HepG2 (cell line): ENCODE measurements at regions not wholly inside any gene's neighbourhood (a gene's known extent, or its start where the extent isn't known, plus 50 kb on each side); places are given as distances from the start of the nearest gene placed in this dataset.

ENCODE experiments used
- ATAC-seq: fragments of 200-7000 bp; cut with Tn5 transposase; 3 replicates; pipeline ENCODE4 v1.9.1; 2020; ENCODE audit warnings: mild to moderate bottlenecking, moderate library complexity
- BruUV-seq: library from RNA; stranded (reverse); fragments of 400-500 nt; replicated peaks from 2 replicates; lab custom pipeline; 2021; lab: Mats Ljungman, UMichigan
- CTCF ChIA-PET: fragments of 300-600 bp; formaldehyde crosslinking; extraction: SDS; loops from one replicate; lab custom pipeline; 2021; ENCODE audit warnings: low total read pairs, inconsistent platforms, low intra/inter-chr PET ratio; lab: Yijun Ruan, JAX
- POLR2A ChIA-PET: fragments of 350-600 bp; sonication (Branson Sonifier 250); formaldehyde crosslinking; loops from one replicate; lab custom pipeline; 2020; ENCODE audit warnings: antibody characterized with exemption, inconsistent platforms; lab: Yijun Ruan, JAX
- DNase-seq: peaks from one replicate; pipeline ENCODE4 v3.0.0-alpha.2; 2015; ENCODE audit warnings: low spot score
- FAIRE-seq: peaks from 3 replicates; lab custom pipeline; 2011; peaks lifted over from hg19 to GRCh38; lab: Jason Lieb, UNC
- H2AFZ ChIP-seq: one replicate; pipeline ENCODE4 v1.6.1; 2011; ENCODE audit warnings: low read length, inconsistent platforms
- H3K27ac ChIP-seq: fragments of 300-600 bp; 3 replicates; pipeline ENCODE4 v1.8.0; 2011; ENCODE audit warnings: mixed run types, mild to moderate bottlenecking, mixed read lengths, low read length, inconsistent platforms; ENCODE audit not compliant: insufficient read depth; ENCODE audit errors: extremely low read length
- H3K27me3 ChIP-seq, 2 experiments: fragments of 200-600 bp in 1 of 2; 2 replicates in 1 of 2; 3 replicates in 1 of 2; pipeline versions ENCODE4 v1.6.0 to v1.8.0; 2011; ENCODE audit warnings: low read length in 2 of 2, mild to moderate bottlenecking in 2 of 2, moderate library complexity in 2 of 2, inconsistent platforms in 1 of 2; ENCODE audit not compliant: insufficient read depth in 2 of 2, control insufficient read depth in 1 of 2
- H3K36me3 ChIP-seq, 2 experiments: fragments of 200-600 bp in 1 of 2; replicated peaks in 1 of 2; 2 replicates in 1 of 2; 3 replicates in 1 of 2; pipeline versions ENCODE4 v1.5.1 to v1.8.0; 2011; ENCODE audit warnings: low read length in 2 of 2, inconsistent platforms in 1 of 2; ENCODE audit not compliant: insufficient read depth in 2 of 2, control insufficient read depth in 1 of 2
- H3K4me1 ChIP-seq: 2 replicates; pipeline ENCODE4 v1.5.1; 2012; ENCODE audit warnings: low read length, inconsistent platforms; ENCODE audit not compliant: insufficient read depth
- H3K4me2 ChIP-seq: 2 replicates; pipeline ENCODE4 v1.6.0; 2011; ENCODE audit warnings: low read depth, low read length, inconsistent platforms
- H3K4me3 ChIP-seq, 3 experiments: fragments of 200-600 bp in 1 of 3; sonication (generic), shearing (Covaris generic) in 1 of 3; replicated peaks in 1 of 3; 2 replicates each; pipeline ENCODE4 v1.5.1; 2011 to 2016; ENCODE audit warnings: low read length in 3 of 3, inconsistent platforms in 2 of 3, low read depth in 2 of 3, mild to moderate bottlenecking in 2 of 3, control low read depth in 1 of 3, mixed read lengths in 1 of 3; ENCODE audit not compliant: insufficient read depth in 1 of 3
- H3K79me2 ChIP-seq: one replicate; pipeline ENCODE4 v1.6.1; 2011; ENCODE audit warnings: low read length, inconsistent platforms; ENCODE audit not compliant: insufficient read depth
- H3K9ac ChIP-seq: 2 replicates; pipeline ENCODE4 v1.6.0; 2011; ENCODE audit warnings: mild to moderate bottlenecking, low read depth, low read length, inconsistent platforms; ENCODE audit not compliant: insufficient read depth
- H3K9me3 ChIP-seq: 2 replicates; pipeline ENCODE4 v1.5.1; 2012; ENCODE audit warnings: mild to moderate bottlenecking, low read length
- H4K20me1 ChIP-seq: 2 replicates; pipeline ENCODE4 v1.6.0; 2011; ENCODE audit warnings: inconsistent platforms, mild to moderate bottlenecking, low read length, moderate library complexity; ENCODE audit not compliant: insufficient read depth
- BRCA1 ChIP-seq: sonication (generic); formaldehyde crosslinking; IDR thresholded peaks from 2 replicates; pipeline ENCODE4 v1.4.0; 2020; ENCODE audit warnings: missing genetic modification reagents
- E2F1 ChIP-seq: sonication (generic); formaldehyde crosslinking; IDR thresholded peaks from 2 replicates; pipeline ENCODE4 v1.5.0; 2020; ENCODE audit warnings: missing genetic modification reagents
- HNRNPL ChIP-seq: fragments of 200-400 bp; formaldehyde crosslinking; IDR thresholded peaks from 2 replicates; pipeline ENCODE4 v1.6.1; 2017; ENCODE audit warnings: mild to moderate bottlenecking, low read depth, low read length
- HOXD1 ChIP-seq: sonication (generic); formaldehyde crosslinking; IDR thresholded peaks from 2 replicates; pipeline ENCODE4 v1.5.0; 2020; ENCODE audit warnings: missing genetic modification reagents
- KDM5B ChIP-seq: sonication (generic); formaldehyde crosslinking; IDR thresholded peaks from 2 replicates; pipeline ENCODE4 v1.4.0; 2020; ENCODE audit warnings: missing genetic modification reagents, mild to moderate bottlenecking, borderline replicate concordance
- MAFG ChIP-seq: sonication (generic); formaldehyde crosslinking; IDR thresholded peaks from 2 replicates; pipeline ENCODE4 v1.5.1; 2020; ENCODE audit warnings: mild to moderate bottlenecking, missing genetic modification reagents
- PCBP1 ChIP-seq: fragments of 200-400 bp; formaldehyde crosslinking; IDR thresholded peaks from 2 replicates; pipeline ENCODE4 v1.6.1; 2017; ENCODE audit warnings: mild to moderate bottlenecking, low read depth, low read length, borderline replicate concordance
- RFXAP ChIP-seq: sonication (generic); formaldehyde crosslinking; IDR thresholded peaks from 2 replicates; pipeline ENCODE4 v1.4.0; 2020; ENCODE audit warnings: missing genetic modification reagents, borderline replicate concordance
- XRCC5 ChIP-seq: fragments of 200-400 bp; formaldehyde crosslinking; optimal IDR thresholded peaks from 2 replicates; pipeline ENCODE3; 2017; ENCODE audit warnings: mild to moderate bottlenecking, low read length
- ZFP41 ChIP-seq: sonication (generic); formaldehyde crosslinking; IDR thresholded peaks from 2 replicates; pipeline ENCODE4 v1.4.0; 2020; ENCODE audit warnings: mild to moderate bottlenecking, missing genetic modification reagents, borderline replicate concordance
- ZNF142 ChIP-seq: sonication (generic); formaldehyde crosslinking; IDR thresholded peaks from 2 replicates; pipeline ENCODE4 v1.4.0; 2020; ENCODE audit warnings: missing genetic modification reagents
- ZNF432 ChIP-seq: sonication (generic); formaldehyde crosslinking; IDR thresholded peaks from 2 replicates; pipeline ENCODE4 v1.5.0; 2020; ENCODE audit warnings: missing genetic modification reagents, mild to moderate bottlenecking, borderline replicate concordance
- ZNF44 ChIP-seq: sonication (generic); formaldehyde crosslinking; IDR thresholded peaks from 2 replicates; pipeline ENCODE4 v1.5.1; 2020; ENCODE audit warnings: mild to moderate bottlenecking, missing genetic modification reagents
- ZNF572 ChIP-seq: sonication (generic); formaldehyde crosslinking; IDR thresholded peaks from 2 replicates; pipeline ENCODE4 v1.5.1; 2020; ENCODE audit warnings: mild to moderate bottlenecking, missing genetic modification reagents
- ZNF713 ChIP-seq: sonication (generic); formaldehyde crosslinking; IDR thresholded peaks from 2 replicates; pipeline ENCODE4 v1.4.0; 2020; ENCODE audit warnings: mild to moderate bottlenecking, missing genetic modification reagents
- WGBS: methylation state at CpG from one replicate; pipeline ENCODE4 v1.1.6; 2017; ENCODE audit warnings: low lambda C conversion rate; 5-methylcytosine and 5-hydroxymethylcytosine counted together
- in situ Hi-C: cut with HindIII; loops from 2 replicates; pipeline ENCODE4 v1.10.0; 2017; ENCODE audit warnings: low pct_unique_long_range_greater_than_20kb; ENCODE audit not compliant: extremely low pct_ligation_motif_present
- intact Hi-C: fragments of 100-400 bp; cut with micrococcal nuclease; formaldehyde crosslinking; loops from one replicate; pipeline ENCODE4 v1.10.0; 2022; ENCODE audit not compliant: unreplicated experiment

DNA sequence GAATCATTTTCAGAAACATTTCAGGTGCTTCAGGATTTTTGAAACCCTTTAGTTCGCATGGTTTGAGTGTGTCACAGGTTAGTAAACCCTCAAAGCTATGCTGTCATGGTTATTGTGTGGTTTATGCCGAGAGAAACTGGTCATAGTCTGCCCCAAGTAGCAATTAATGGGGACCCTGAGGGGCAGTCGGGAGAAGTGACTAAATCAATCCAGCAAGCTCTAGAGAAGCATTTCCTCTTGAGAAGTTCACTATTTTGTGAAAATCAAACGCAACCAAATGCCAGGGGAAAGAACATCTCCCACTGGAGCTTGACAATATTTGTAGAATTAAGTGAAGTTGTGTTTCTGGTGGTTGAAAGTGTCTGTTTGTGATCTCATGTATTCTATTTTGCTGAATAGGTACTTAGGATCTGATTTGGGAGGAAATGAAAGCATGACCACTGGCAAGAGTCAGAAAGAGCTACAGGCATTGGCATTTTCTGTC, 63.0 kb upstream of the BACH1 start (continued):
- TF ChIP-seq HNRNPL, result no peak
- no peak for TF ChIP-seq ZFP41 (CRISPR knock-in tag)

- Histone ChIP-seq H3K4me3 (no peak overlapping the region), H3K4me2 (no peak overlapping the region), H2AFZ (no peak overlapping the region), H3K36me3 (no peaks in the 10 kb centered on the region), H3K79me2 (no peaks in the 10 kb centered on the region), H3K4me1 (no peaks in the 10 kb centered on the region), H3K9ac (no peak overlapping the region), H3K27ac (no peak overlapping the region), H3K27me3 (peaks cover 0 to 3% of the 10 kb centered on the region in 2 experiments; a peak in 2 of 5 replicates), H3K9me3 (no peaks in the 10 kb centered on the region), H4K20me1 (no peaks in the 10 kb centered on the region)
- FAIRE-seq (no peak), ATAC-seq (no peak), DNase-seq (no peak)
- intact Hi-C loops (no loop called here), in situ Hi-C loops (no loop called here)
- CTCF ChIA-PET, result no interaction called here
- no TSS peak for BruUV-seq
- 84% methylated on average over 2 of the region's 2 CpGs for WGBS
- TF ChIP-seq KDM5B (CRISPR knock-in tag), result no peak
- TF ChIP-seq ZNF713, result no peak
- no peak for TF ChIP-seq ZNF142 (CRISPR knock-in tag)
- no peak for TF ChIP-seq E2F1
- no peak for TF ChIP-seq PCBP1
- TF ChIP-seq ZNF44, result no peak
- no peak for TF ChIP-seq XRCC5
- no peak for TF ChIP-seq RFXAP (CRISPR knock-in tag)
- TF ChIP-seq HOXD1 (CRISPR knock-in tag), result no peak
- no peak for TF ChIP-seq ZNF572
- no peak for TF ChIP-seq MAFG
- no peak for TF ChIP-seq ZNF432 (CRISPR knock-in tag)
- TF ChIP-seq BRCA1 (CRISPR knock-in tag), result no peak
- POLR2A ChIA-PET, result no interaction called here
Observed at GRCh38 chr21:29236201-29236600, 62.5 kb upstream of the BACH1 start.
